Endothelial cell of umbilical vein (primary cell): ENCODE measurements at regions not wholly inside any gene's neighbourhood (a gene's known extent, or its start where the extent isn't known, plus 50 kb on each side); places are given as distances from the start of the nearest gene placed in this dataset.

Experiments
- BruUV-seq: library from RNA; stranded (reverse); fragments of 400-500 nt; replicated peaks from 2 replicates; lab custom pipeline; 2021; lab: Mats Ljungman, UMichigan
- CTCF ChIA-PET: fragments of 300-600, 350-600 bp; sonication (Branson Sonifier 250); formaldehyde crosslinking; loops from one replicate; lab custom pipeline; 2021; ENCODE audit warnings: antibody characterized with exemption, inconsistent platforms; lab: Charles Lee
- POLR2A ChIA-PET: fragments of 300-600, 350-600 bp; sonication (Branson Sonifier 250); formaldehyde crosslinking; loops from one replicate; lab custom pipeline; 2021; ENCODE audit warnings: antibody characterized with exemption, inconsistent platforms; lab: Charles Lee
- DNase-seq: peaks from one replicate; pipeline ENCODE4 v3.0.0-alpha.2; 2011; ENCODE audit warnings: low read depth, low spot score
- FAIRE-seq: peaks from 2 replicates; lab custom pipeline; 2011; peaks lifted over from hg19 to GRCh38; lab: Jason Lieb, UNC
- H2AFZ ChIP-seq: 2 replicates; pipeline ENCODE4 v1.6.0; 2012; ENCODE audit warnings: low read depth, low read length, control low read depth, inconsistent platforms
- H3K27ac ChIP-seq: 2 replicates; pipeline ENCODE4 v1.5.1; 2011; ENCODE audit warnings: low read depth, mild to moderate bottlenecking, control low read depth, low read length, moderate library complexity; ENCODE audit not compliant: insufficient read depth
- H3K27me3 ChIP-seq, 2 experiments: 2 replicates each; pipeline versions ENCODE4 v1.6.0 to v1.6.1; 2011; ENCODE audit warnings: low read length in 2 of 2, mixed read lengths in 1 of 2; ENCODE audit not compliant: control insufficient read depth in 2 of 2, insufficient read depth in 2 of 2
- H3K36me3 ChIP-seq, 2 experiments: 2 replicates in 1 of 2; 3 replicates in 1 of 2; pipeline ENCODE4 v1.5.1; 2011; ENCODE audit warnings: low read length in 2 of 2, mild to moderate bottlenecking in 1 of 2, moderate library complexity in 1 of 2; ENCODE audit not compliant: control insufficient read depth in 2 of 2, insufficient read depth in 2 of 2; ENCODE audit errors: extremely low read depth in 1 of 2
- H3K4me1 ChIP-seq: 3 replicates; pipeline ENCODE4 v1.5.1; 2011; ENCODE audit warnings: mild to moderate bottlenecking, low read length; ENCODE audit not compliant: control insufficient read depth, insufficient read depth; ENCODE audit errors: extremely low read depth
- H3K4me2 ChIP-seq: 2 replicates; pipeline ENCODE4 v1.6.1; 2011; ENCODE audit warnings: low read length, control low read depth, mixed read lengths; ENCODE audit not compliant: insufficient read depth
- H3K4me3 ChIP-seq, 3 experiments: fragments of 200-600 bp in 1 of 3; sonication (generic), shearing (Covaris generic) in 1 of 3; replicated peaks in 1 of 3; 2 replicates each; pipeline ENCODE4 v1.5.1; 2011 to 2016; ENCODE audit warnings: control low read depth in 3 of 3, low read length in 3 of 3, mild to moderate bottlenecking in 2 of 3, inconsistent platforms in 1 of 3, low read depth in 1 of 3, moderate library complexity in 1 of 3; ENCODE audit not compliant: insufficient read depth in 1 of 3
- H3K79me2 ChIP-seq: 2 replicates; pipeline ENCODE4 v1.6.0; 2012; ENCODE audit warnings: low read length, inconsistent platforms; ENCODE audit not compliant: control insufficient read depth, insufficient read depth
- H3K9ac ChIP-seq: replicated peaks from 2 replicates; pipeline ENCODE3; 2011; ENCODE audit warnings: low read length, control low read depth; ENCODE audit not compliant: insufficient read depth; ENCODE audit errors: extremely low read depth
- H3K9me1 ChIP-seq: replicated peaks from 3 replicates; pipeline ENCODE4 v1.6.0; 2011; ENCODE audit warnings: mild to moderate bottlenecking, low read length; ENCODE audit not compliant: control insufficient read depth, insufficient read depth; ENCODE audit errors: extremely low read depth
- H3K9me3 ChIP-seq: replicated peaks from 2 replicates; pipeline ENCODE4 v1.5.1; 2012; ENCODE audit warnings: low read length, inconsistent platforms; ENCODE audit not compliant: control insufficient read depth, insufficient read depth
- H4K20me1 ChIP-seq: replicated peaks from 2 replicates; pipeline ENCODE3; 2011; ENCODE audit warnings: mild to moderate bottlenecking, low read length; ENCODE audit not compliant: control insufficient read depth, insufficient read depth; ENCODE audit errors: extremely low read depth
- EZH2 ChIP-seq: IDR thresholded peaks from 2 replicates; pipeline ENCODE4 v1.6.1; 2012; ENCODE audit warnings: borderline replicate concordance, low read depth, mild to moderate bottlenecking, moderate library complexity, low read length, inconsistent platforms; ENCODE audit not compliant: severe bottlenecking
- FOS ChIP-seq: IDR thresholded peaks from 2 replicates; pipeline ENCODE4 v1.6.1; 2011; ENCODE audit warnings: mild to moderate bottlenecking, low read length, moderate library complexity, borderline replicate concordance; ENCODE audit not compliant: insufficient read depth
- GATA2 ChIP-seq: IDR thresholded peaks from 2 replicates; pipeline ENCODE4 v1.7.0; 2011; ENCODE audit warnings: low read depth, mild to moderate bottlenecking, moderate library complexity, mixed read lengths, low read length; ENCODE audit not compliant: insufficient read length, insufficient read depth
- JUN ChIP-seq: IDR thresholded peaks from 2 replicates; pipeline ENCODE4 v1.6.1; 2011; ENCODE audit warnings: borderline replicate concordance, low read depth; ENCODE audit not compliant: insufficient read length, insufficient read depth
- MYC ChIP-seq: IDR thresholded peaks from one replicate; pipeline ENCODE4 v1.6.1; 2011; ENCODE audit warnings: mild to moderate bottlenecking, low read depth, low read length
- POLR2A ChIP-seq: IDR thresholded peaks from 2 replicates; pipeline ENCODE4 v1.6.1; 2012; ENCODE audit warnings: low read depth, mild to moderate bottlenecking, control low read depth, low read length
- POLR2AphosphoS5 ChIP-seq: IDR thresholded peaks from 2 replicates; pipeline ENCODE4 v1.6.1; 2012; ENCODE audit warnings: low read depth, mild to moderate bottlenecking, control low read depth, low read length, moderate library complexity; ENCODE audit not compliant: insufficient read depth
- dilution Hi-C: fragments of 300-500 bp; cut with MboI; formaldehyde crosslinking; loops from one replicate; pipeline ENCODE4 v1.15.0; 2019; ENCODE audit warnings: low sequenced_read_pairs; ENCODE audit not compliant: extremely low pct_ligation_motif_present
- intact Hi-C: fragments of 100-400 bp; cut with micrococcal nuclease; formaldehyde crosslinking; loops from one replicate; pipeline ENCODE4 v1.10.0; 2022
- TF ChIP-seq, protein P1 (sequence below), 2 donors: IDR thresholded peaks; 1 replicate in 1 of 2; 2 replicates in 1 of 2; pipeline ENCODE4 v1.5.1; 2011; ENCODE audit warnings: low read length in 2 of 2, mild to moderate bottlenecking in 2 of 2, moderate library complexity in 2 of 2, control low read depth in 1 of 2, inconsistent platforms in 1 of 2, low read depth in 1 of 2; ENCODE audit not compliant: insufficient read depth in 1 of 2; ENCODE audit errors: extremely low read depth in 1 of 2
- TF ChIP-seq, protein P2 (sequence below): IDR thresholded peaks from 2 replicates; pipeline ENCODE4 v1.6.1; 2011; ENCODE audit not compliant: insufficient read depth, insufficient read length

DNA sequence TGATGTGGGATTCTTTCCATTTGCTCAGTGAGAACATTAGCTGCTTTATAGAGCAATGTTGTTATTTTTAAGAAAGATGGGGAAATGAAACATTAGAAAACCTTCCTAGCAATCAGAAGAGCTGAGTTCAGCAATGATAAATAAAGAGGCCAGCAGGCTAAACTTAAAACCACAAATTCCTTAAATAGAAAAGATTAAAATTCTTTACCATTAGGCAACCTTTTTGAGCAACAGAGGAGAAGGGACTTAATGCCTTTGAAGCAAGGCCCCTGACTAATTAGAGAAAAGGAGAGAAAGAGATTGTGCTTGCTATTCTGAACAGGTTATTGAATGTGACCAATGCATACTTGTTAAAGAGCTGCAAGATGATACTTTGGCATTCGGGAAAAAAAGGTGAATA, 160.8 kb upstream of the LMO3 start:
- no peaks in the 10 kb centered on the region for H3K36me3 ChIP-seq
- dilution Hi-C loops: no loop called here
- TF ChIP-seq POLR2A (no peak), EZH2 (no peak)
- H3K27ac ChIP-seq: no peak overlapping the region
- CTCF ChIA-PET: no interaction called here
- no peak overlapping the region for H2AFZ ChIP-seq
- H3K4me3 ChIP-seq: no peak overlapping the region
- no peak for FAIRE-seq
- H3K9me1 ChIP-seq: no peaks in the 10 kb centered on the region
- H3K9me3 ChIP-seq: no peaks in the 10 kb centered on the region
- H4K20me1 ChIP-seq: no peaks in the 10 kb centered on the region
- intact Hi-C loops: no loop called here
- no peak for DNase-seq
- no TSS peak for BruUV-seq
- H3K4me1 ChIP-seq: no peaks in the 10 kb centered on the region
- POLR2A ChIA-PET: no interaction called here
- no peak overlapping the region for H3K9ac ChIP-seq
- no peak overlapping the region for H3K4me2 ChIP-seq
- no peaks in the 10 kb centered on the region for H3K79me2 ChIP-seq
- no peaks in the 10 kb centered on the region for H3K27me3 ChIP-seq

DNA sequence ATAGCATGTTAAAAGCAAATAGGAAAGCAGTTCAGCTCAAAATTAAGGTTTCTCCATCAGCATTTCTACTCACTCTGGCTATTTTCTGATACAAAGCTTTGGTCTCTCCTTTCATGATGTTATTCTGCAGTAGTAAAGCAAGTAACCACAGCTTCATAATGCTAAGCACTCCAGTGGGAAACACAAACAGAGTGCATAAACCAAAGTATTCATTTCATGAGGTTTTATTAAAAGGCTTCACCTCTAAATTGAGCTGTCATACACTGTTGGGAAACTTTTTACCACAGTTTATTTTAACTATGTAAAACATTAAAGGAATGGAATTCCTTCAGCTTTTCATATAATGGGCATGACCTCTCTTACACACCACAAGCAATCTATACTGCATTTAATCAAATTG, 157.9 kb upstream of the LMO3 start:
- DNase-seq: no peak
- Histone ChIP-seq H3K27ac (no peak overlapping the region), H3K9ac (no peak overlapping the region), H2AFZ (no peak overlapping the region), H3K79me2 (no peaks in the 10 kb centered on the region), H3K4me1 (no peaks in the 10 kb centered on the region), H3K4me2 (no peak overlapping the region), H3K36me3 (no peaks in the 10 kb centered on the region), H3K4me3 (no peak overlapping the region), H3K9me1 (no peaks in the 10 kb centered on the region), H3K9me3 (no peaks in the 10 kb centered on the region), H3K27me3 (no peaks in the 10 kb centered on the region), H4K20me1 (no peaks in the 10 kb centered on the region)
- no peak for FAIRE-seq
- dilution Hi-C loops (no loop called here), intact Hi-C loops (no loop called here)
- TF ChIP-seq JUN (no peak), GATA2 (no peak), POLR2AphosphoS5 (no peak), MYC (no peak), EZH2 (no peak), FOS (no peak), POLR2A (no peak)
- TF ChIP-seq, protein P1, sequence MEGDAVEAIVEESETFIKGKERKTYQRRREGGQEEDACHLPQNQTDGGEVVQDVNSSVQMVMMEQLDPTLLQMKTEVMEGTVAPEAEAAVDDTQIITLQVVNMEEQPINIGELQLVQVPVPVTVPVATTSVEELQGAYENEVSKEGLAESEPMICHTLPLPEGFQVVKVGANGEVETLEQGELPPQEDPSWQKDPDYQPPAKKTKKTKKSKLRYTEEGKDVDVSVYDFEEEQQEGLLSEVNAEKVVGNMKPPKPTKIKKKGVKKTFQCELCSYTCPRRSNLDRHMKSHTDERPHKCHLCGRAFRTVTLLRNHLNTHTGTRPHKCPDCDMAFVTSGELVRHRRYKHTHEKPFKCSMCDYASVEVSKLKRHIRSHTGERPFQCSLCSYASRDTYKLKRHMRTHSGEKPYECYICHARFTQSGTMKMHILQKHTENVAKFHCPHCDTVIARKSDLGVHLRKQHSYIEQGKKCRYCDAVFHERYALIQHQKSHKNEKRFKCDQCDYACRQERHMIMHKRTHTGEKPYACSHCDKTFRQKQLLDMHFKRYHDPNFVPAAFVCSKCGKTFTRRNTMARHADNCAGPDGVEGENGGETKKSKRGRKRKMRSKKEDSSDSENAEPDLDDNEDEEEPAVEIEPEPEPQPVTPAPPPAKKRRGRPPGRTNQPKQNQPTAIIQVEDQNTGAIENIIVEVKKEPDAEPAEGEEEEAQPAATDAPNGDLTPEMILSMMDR (IDR thresholded peaks at IDR 0.05; ENCODE audit: extremely low read depth in 1 of 2, insufficient read depth in 1 of 2, low read depth in 1 of 2, low read length in 2 of 2): no peak
- TF ChIP-seq, protein P2, sequence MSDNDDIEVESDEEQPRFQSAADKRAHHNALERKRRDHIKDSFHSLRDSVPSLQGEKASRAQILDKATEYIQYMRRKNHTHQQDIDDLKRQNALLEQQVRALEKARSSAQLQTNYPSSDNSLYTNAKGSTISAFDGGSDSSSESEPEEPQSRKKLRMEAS: no peak
- no TSS peak for BruUV-seq
- CTCF ChIA-PET: no interaction called here
- POLR2A ChIA-PET: no interaction called here
